Upper lobe of left lung (tissue), 4 donors: ENCODE measurements at regions not wholly inside any gene's neighbourhood (a gene's known extent, or its start where the extent isn't known, plus 50 kb on each side); places are given as distances from the start of the nearest gene placed in this dataset.

ENCODE experiments used
- EP300 ChIP-seq, 4 donors: sonication (generic); formaldehyde crosslinking; IDR thresholded peaks; one replicate each; pipeline ENCODE4 v1.5.1; 2017; ENCODE audit warnings: antibody characterized with exemption in 4 of 4, control low read depth in 2 of 4
- POLR2A ChIP-seq, 4 donors: fragments of 450-650 bp; IDR thresholded peaks; one replicate each; pipeline ENCODE4 v1.5.1; 2016 to 2017; ENCODE audit warnings: antibody characterized with exemption in 4 of 4, mild to moderate bottlenecking in 2 of 4
- TF ChIP-seq, protein P1 (sequence below), 6 experiments: fragments of 450-650 bp in 4 of 6; fragments of 200-600 bp in 2 of 6; sonication (generic) in 2 of 6; IDR thresholded peaks; one replicate each; pipeline ENCODE4 v1.5.1; 2016 to 2019; ENCODE audit warnings: antibody characterized with exemption in 6 of 6

DNA sequence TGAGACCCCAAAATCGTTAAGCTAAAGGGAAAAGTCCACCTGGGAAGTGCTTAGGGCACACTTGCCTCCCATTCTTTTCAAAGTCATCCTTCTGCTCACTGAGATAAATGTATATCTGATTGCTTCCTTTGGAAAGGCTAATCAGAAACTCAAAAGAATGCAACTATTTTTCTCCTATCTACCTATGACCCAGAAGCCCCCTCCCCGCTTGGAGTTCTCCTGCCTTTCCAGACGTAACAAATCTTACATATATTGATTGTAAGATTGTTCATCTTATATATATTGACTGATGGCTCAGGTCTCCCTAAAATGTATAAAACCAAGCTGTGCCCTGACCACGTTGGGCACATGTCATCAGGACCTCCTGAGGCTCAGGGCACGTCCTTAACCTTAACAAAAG is 56.8 kb upstream of the ACAN start:
- TF ChIP-seq POLR2A (IDR thresholded peaks at IDR 0.05) (no peak), EP300 (IDR thresholded peaks at IDR 0.05) (no peak)
- TF ChIP-seq, protein P1, sequence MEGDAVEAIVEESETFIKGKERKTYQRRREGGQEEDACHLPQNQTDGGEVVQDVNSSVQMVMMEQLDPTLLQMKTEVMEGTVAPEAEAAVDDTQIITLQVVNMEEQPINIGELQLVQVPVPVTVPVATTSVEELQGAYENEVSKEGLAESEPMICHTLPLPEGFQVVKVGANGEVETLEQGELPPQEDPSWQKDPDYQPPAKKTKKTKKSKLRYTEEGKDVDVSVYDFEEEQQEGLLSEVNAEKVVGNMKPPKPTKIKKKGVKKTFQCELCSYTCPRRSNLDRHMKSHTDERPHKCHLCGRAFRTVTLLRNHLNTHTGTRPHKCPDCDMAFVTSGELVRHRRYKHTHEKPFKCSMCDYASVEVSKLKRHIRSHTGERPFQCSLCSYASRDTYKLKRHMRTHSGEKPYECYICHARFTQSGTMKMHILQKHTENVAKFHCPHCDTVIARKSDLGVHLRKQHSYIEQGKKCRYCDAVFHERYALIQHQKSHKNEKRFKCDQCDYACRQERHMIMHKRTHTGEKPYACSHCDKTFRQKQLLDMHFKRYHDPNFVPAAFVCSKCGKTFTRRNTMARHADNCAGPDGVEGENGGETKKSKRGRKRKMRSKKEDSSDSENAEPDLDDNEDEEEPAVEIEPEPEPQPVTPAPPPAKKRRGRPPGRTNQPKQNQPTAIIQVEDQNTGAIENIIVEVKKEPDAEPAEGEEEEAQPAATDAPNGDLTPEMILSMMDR (IDR thresholded peaks at IDR 0.05) = no peak
